Right lobe of liver (tissue), 6 donors: ENCODE measurements at regions not wholly inside any gene's neighbourhood (a gene's known extent, or its start where the extent isn't known, plus 50 kb on each side); places are given as distances from the start of the nearest gene placed in this dataset.

ENCODE experiments used
- ATAC-seq, 4 donors: fragments of 200-7000 bp; cut with Tn5 transposase; one replicate each; pipeline ENCODE4 v1.9.1; 2020; ENCODE audit warnings: mild to moderate bottlenecking in 4 of 4, moderate library complexity in 4 of 4
- DNase-seq, 3 donors: peaks; one replicate each; pipeline ENCODE4 v3.0.0-alpha.2; 2020
- H3K27ac ChIP-seq, 3 donors: fragments of 200-600 bp; one replicate each; pipeline ENCODE4 v1.8.0; 2022
- H3K27me3 ChIP-seq, 2 donors: fragments of 200-600 bp; one replicate each; pipeline ENCODE4 v1.8.0; 2022
- H3K36me3 ChIP-seq, 4 donors: fragments of 200-600 bp; sonication (generic) in 1 of 4; one replicate each; pipeline versions ENCODE4 v1.5.1 to v1.8.0; 2017 to 2022; ENCODE audit warnings: control low read depth in 1 of 4
- H3K4me1 ChIP-seq, 4 donors: fragments of 200-600 bp; sonication (generic) in 1 of 4; one replicate each; pipeline versions ENCODE4 v1.5.1 to v1.8.0; 2017 to 2022; ENCODE audit warnings: control low read depth in 1 of 4
- H3K4me3 ChIP-seq, 3 donors: fragments of 200-600 bp; one replicate each; pipeline ENCODE4 v1.8.0; 2022
- H3K9me3 ChIP-seq, 4 donors: fragments of 200-600 bp; sonication (generic) in 1 of 4; one replicate each; pipeline versions ENCODE4 v1.5.1 to v1.8.0; 2017 to 2022; ENCODE audit warnings: control low read depth in 1 of 4
- POLR2A ChIP-seq: fragments of 450-650 bp; IDR thresholded peaks from one replicate; pipeline ENCODE4 v1.6.1; 2017; ENCODE audit warnings: antibody characterized with exemption, mild to moderate bottlenecking
- WGBS: methylation state at CpG from one replicate; pipeline ENCODE4 v1.1.6; 2018; ENCODE audit warnings: low coverage, low lambda C conversion rate; ENCODE audit not compliant: insufficient coverage; ENCODE audit errors: missing lambda C conversion rate; 5-methylcytosine and 5-hydroxymethylcytosine counted together
- intact Hi-C, 2 donors: fragments of 100-400 bp; cut with DNase I; formaldehyde crosslinking; loops; one replicate each; pipeline versions ENCODE4 v1.11.2 to v1.14.1; 2022
- TF ChIP-seq, protein P1 (sequence below), 4 donors: fragments of 200-600 bp in 3 of 4; fragments of 450-650 bp in 1 of 4; IDR thresholded peaks; one replicate each; pipeline versions ENCODE4 v1.5.1 to v1.8.0; 2016 to 2022; ENCODE audit warnings: antibody characterized with exemption in 4 of 4, mild to moderate bottlenecking in 2 of 4
- donor health status: DM: no; HTN: yes; CAD: no.
- donor health status: DM: no; HTN: no; CAD: no.
- donor health status: DM: no; HTN: no; CAD: no.
- donor health status: DM: no; HTN: yes; CAD: no.
- donor health status: DM: no; HTN: yes; CAD: no.

GRCh38 chr2:122886479-122887145 is 1131.2 kb downstream of the TSN start:
- ATAC-seq (no peak), DNase-seq (no peak)
- TF ChIP-seq, protein P1, sequence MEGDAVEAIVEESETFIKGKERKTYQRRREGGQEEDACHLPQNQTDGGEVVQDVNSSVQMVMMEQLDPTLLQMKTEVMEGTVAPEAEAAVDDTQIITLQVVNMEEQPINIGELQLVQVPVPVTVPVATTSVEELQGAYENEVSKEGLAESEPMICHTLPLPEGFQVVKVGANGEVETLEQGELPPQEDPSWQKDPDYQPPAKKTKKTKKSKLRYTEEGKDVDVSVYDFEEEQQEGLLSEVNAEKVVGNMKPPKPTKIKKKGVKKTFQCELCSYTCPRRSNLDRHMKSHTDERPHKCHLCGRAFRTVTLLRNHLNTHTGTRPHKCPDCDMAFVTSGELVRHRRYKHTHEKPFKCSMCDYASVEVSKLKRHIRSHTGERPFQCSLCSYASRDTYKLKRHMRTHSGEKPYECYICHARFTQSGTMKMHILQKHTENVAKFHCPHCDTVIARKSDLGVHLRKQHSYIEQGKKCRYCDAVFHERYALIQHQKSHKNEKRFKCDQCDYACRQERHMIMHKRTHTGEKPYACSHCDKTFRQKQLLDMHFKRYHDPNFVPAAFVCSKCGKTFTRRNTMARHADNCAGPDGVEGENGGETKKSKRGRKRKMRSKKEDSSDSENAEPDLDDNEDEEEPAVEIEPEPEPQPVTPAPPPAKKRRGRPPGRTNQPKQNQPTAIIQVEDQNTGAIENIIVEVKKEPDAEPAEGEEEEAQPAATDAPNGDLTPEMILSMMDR (IDR thresholded peaks at IDR 0.05): no peak
- no peak for TF ChIP-seq POLR2A
- no peak overlapping the region for H3K27ac ChIP-seq
- H3K27me3 ChIP-seq: no peaks in the 10 kb centered on the region
- H3K36me3 ChIP-seq: no peaks in the 10 kb centered on the region
- H3K4me3 ChIP-seq: no peak overlapping the region
- no peaks in the 10 kb centered on the region for H3K9me3 ChIP-seq
- WGBS: 59% methylated on average over 9 of the region's 10 CpGs
- no peaks in the 10 kb centered on the region for H3K4me1 ChIP-seq
- intact Hi-C loops: no loop called here

DNA sequence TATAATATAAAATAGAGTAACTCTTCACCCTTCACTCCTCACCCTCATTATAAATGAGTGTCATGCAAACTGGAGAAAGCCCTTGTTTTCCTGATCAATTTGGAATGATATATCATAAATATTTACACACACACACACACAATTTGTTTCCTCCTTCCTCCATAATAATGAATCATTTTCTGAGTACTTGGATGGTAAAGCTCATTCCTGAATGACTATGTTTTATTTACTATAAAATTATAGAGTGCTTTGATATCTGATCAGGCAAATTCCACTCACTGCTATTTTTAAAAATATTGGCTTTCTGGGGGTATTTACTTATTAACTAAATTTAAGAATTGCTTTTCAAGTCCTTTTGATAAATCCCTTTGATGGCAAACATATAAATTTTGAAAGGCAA is 1125.5 kb upstream of the CNTNAP5 start:
- TF ChIP-seq POLR2A: no peak
- ATAC-seq (no peak), DNase-seq (no peak)
- no peaks in the 10 kb centered on the region for H3K36me3 ChIP-seq
- no peaks in the 10 kb centered on the region for H3K4me1 ChIP-seq
- H3K4me3 ChIP-seq: no peak overlapping the region
- H3K27me3 ChIP-seq: no peaks in the 10 kb centered on the region
- no peaks in the 10 kb centered on the region for H3K9me3 ChIP-seq
- intact Hi-C loops: no loop called here
- H3K27ac ChIP-seq: no peak overlapping the region

GRCh38 chr2:122905431-122905830 is 1119.7 kb upstream of the CNTNAP5 start:
- Histone ChIP-seq H3K27ac (no peak overlapping the region), H3K4me1 (no peaks in the 10 kb centered on the region), H3K4me3 (no peak overlapping the region), H3K9me3 (no peaks in the 10 kb centered on the region), H3K36me3 (no peaks in the 10 kb centered on the region), H3K27me3 (no peaks in the 10 kb centered on the region)
- DNase-seq (no peak), ATAC-seq (no peak)
- WGBS: 65% methylated on average over 4 of the region's 4 CpGs
- no peak for TF ChIP-seq POLR2A
- TF ChIP-seq, protein P1 (IDR thresholded peaks at IDR 0.05): no peak
- intact Hi-C loops: no loop called here

- whole genome bisulfite sequencing: 75% methylated on average over 1 of the region's 1 CpG
- no peak for DNase-seq
- ATAC-seq: no peak
Observed at GRCh38 chr2:122908159-122908558, 1116.9 kb upstream of the CNTNAP5 start.

GRCh38 chr2:122927197-122927596 is 1097.9 kb upstream of the CNTNAP5 start:
- TF ChIP-seq, protein P1 (IDR thresholded peaks at IDR 0.05): no peak
- TF ChIP-seq POLR2A: no peak
- Histone ChIP-seq H3K4me3 (no peak overlapping the region), H3K36me3 (no peaks in the 10 kb centered on the region), H3K27me3 (no peaks in the 10 kb centered on the region), H3K9me3 (no peaks in the 10 kb centered on the region), H3K27ac (no peak overlapping the region), H3K4me1 (no peaks in the 10 kb centered on the region)
- DNase-seq (no peak), ATAC-seq (no peak)
- intact Hi-C loops: no loop called here
- 40% methylated on average over 3 of the region's 3 CpGs for WGBS

More at GRCh38 chr2:122908159-122908558, 1116.9 kb upstream of the CNTNAP5 start:
- Histone ChIP-seq H3K27ac (no peak overlapping the region), H3K27me3 (no peaks in the 10 kb centered on the region), H3K36me3 (no peaks in the 10 kb centered on the region), H3K4me1 (no peaks in the 10 kb centered on the region), H3K4me3 (no peak overlapping the region), H3K9me3 (no peaks in the 10 kb centered on the region)
- intact Hi-C loops: no loop called here
- TF ChIP-seq POLR2A: no peak
- TF ChIP-seq, protein P1 (IDR thresholded peaks at IDR 0.05): no peak
